A549 (cell line): ENCODE measurements at regions not wholly inside any gene's neighbourhood (a gene's known extent, or its start where the extent isn't known, plus 50 kb on each side); places are given as distances from the start of the nearest gene placed in this dataset.

Experiments
- CTCF ChIP-seq: fragments of >200 bp; sonication (Bioruptor Twin); formaldehyde crosslinking; IDR thresholded peaks from 3 replicates; pipeline ENCODE4 v1.5.1; 2016
- EHF ChIP-seq: fragments of 250-450 bp; sonication (Bioruptor Pico); IDR thresholded peaks from 2 replicates; pipeline ENCODE4 v1.5.0; 2020; ENCODE audit warnings: mild to moderate bottlenecking
- GATA3 ChIP-seq: IDR thresholded peaks from 2 replicates; pipeline ENCODE4 v1.6.1; 2012; ENCODE audit warnings: borderline replicate concordance
- JUN ChIP-seq, 2 experiments: fragments of >200 bp; sonication (Bioruptor Twin); formaldehyde crosslinking; IDR thresholded peaks; 2 replicates in 1 of 2; 3 replicates in 1 of 2; pipeline ENCODE4 v1.6.1; 2016 to 2017
- POLR2A ChIP-seq: IDR thresholded peaks from 2 replicates; pipeline ENCODE4 v1.6.1; 2012; ENCODE audit warnings: mild to moderate bottlenecking, low read length
- RFX5 ChIP-seq: fragments of 450-650 bp; IDR thresholded peaks from 2 replicates; pipeline ENCODE4 v1.7.1; 2014; ENCODE audit warnings: antibody characterized with exemption, mild to moderate bottlenecking, moderate library complexity
- TF ChIP-seq, protein P1 (sequence below): IDR thresholded peaks from 2 replicates; pipeline ENCODE4 v1.6.1; 2012

DNA sequence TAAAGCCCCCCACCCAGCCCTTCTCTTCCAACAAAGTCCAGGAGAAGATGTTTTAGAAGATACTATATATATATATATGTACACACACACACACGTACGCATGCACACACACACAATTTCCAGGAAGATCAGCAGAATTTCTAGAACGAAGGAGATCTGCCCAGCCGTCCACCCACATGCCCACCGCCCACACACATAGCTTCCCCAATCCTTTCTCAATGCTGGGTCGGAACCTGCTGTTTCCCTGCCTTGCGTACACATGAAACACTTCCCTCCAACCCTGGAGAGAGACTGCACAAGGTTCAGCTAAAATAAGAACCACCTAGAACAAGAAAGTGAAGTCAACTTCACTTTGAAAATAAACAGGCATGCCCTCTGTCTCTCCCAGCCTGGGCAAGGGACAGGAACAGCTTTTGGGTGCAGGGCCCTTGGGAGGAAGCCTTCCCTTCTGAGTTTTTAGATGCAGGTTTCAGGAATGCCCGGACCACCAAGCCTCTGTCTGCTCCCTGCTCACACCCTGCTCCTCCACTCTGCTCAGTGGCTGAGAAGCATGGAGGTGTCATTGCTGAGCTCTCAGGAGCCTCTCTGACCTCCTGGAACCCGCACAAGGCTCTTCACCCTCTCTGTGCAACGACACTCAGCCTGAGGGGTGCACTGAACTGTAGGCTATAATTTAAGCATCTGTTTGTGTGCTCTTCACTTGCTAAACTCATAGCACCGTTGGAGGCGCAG lies 149.4 kb downstream of the C5orf15 start:
- no peak for TF ChIP-seq POLR2A
- TF ChIP-seq GATA3 = no peak
- TF ChIP-seq JUN (IDR thresholded peaks at IDR 0.05) = no peak
- no peak for TF ChIP-seq RFX5
- TF ChIP-seq EHF (CRISPR knock-in tag) = no peak
- TF ChIP-seq, protein P1, sequence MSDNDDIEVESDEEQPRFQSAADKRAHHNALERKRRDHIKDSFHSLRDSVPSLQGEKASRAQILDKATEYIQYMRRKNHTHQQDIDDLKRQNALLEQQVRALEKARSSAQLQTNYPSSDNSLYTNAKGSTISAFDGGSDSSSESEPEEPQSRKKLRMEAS = no peak
- TF ChIP-seq CTCF = no peak
